OCI-LY1 (cell line): ENCODE measurements at regions not wholly inside any gene's neighbourhood (a gene's known extent, or its start where the extent isn't known, plus 50 kb on each side); places are given as distances from the start of the nearest gene placed in this dataset.

Experiments used
- H2AFZ ChIP-seq: fragments of 200-600 bp; sonication (generic), shearing (Covaris generic); 2 replicates; pipeline ENCODE4 v1.6.0; 2014; ENCODE audit warnings: antibody characterized with exemption, mild to moderate bottlenecking, low read length
- H3F3A ChIP-seq: fragments of 200-600 bp; sonication (generic), shearing (Covaris generic); 2 replicates; pipeline ENCODE4 v1.6.0; 2014; ENCODE audit warnings: mild to moderate bottlenecking, antibody characterized with exemption, low read length, moderate library complexity; ENCODE audit not compliant: insufficient read depth
- H3K27ac ChIP-seq: fragments of 200-600 bp; sonication (generic); 2 replicates; pipeline ENCODE4 v1.5.1; 2014; ENCODE audit warnings: low read length, mixed run types, mild to moderate bottlenecking, low read depth; ENCODE audit not compliant: poor library complexity, severe bottlenecking
- H3K27me3 ChIP-seq: fragments of 200-600 bp; sonication (generic); 2 replicates; pipeline ENCODE4 v1.6.0; 2014; ENCODE audit warnings: antibody characterized with exemption, mild to moderate bottlenecking, low read length, moderate library complexity; ENCODE audit not compliant: insufficient read depth
- H3K36me3 ChIP-seq: fragments of 200-600 bp; sonication (generic); 2 replicates; pipeline ENCODE4 v1.6.1; 2014; ENCODE audit warnings: mild to moderate bottlenecking, antibody characterized with exemption, low read length, moderate library complexity, mixed read lengths; ENCODE audit not compliant: insufficient read depth
- H3K4me1 ChIP-seq: fragments of 200-600 bp; sonication (generic); 2 replicates; pipeline ENCODE4 v1.5.1; 2014; ENCODE audit warnings: mild to moderate bottlenecking, low read length, moderate library complexity; ENCODE audit not compliant: insufficient read depth, severe bottlenecking
- H3K4me2 ChIP-seq: fragments of 200-600 bp; sonication (generic), shearing (Covaris generic); 2 replicates; pipeline ENCODE4 v1.6.1; 2014; ENCODE audit warnings: low read length
- H3K4me3 ChIP-seq: fragments of 200-600 bp; sonication (generic); 2 replicates; pipeline ENCODE4 v1.5.1; 2014; ENCODE audit warnings: low read length, low read depth, mild to moderate bottlenecking, mixed read lengths; ENCODE audit not compliant: poor library complexity, severe bottlenecking
- H3K79me2 ChIP-seq: fragments of 200-600 bp; shearing (Covaris generic); 2 replicates; pipeline ENCODE4 v1.6.1; 2016; ENCODE audit warnings: mixed run types, low read length, mixed read lengths; ENCODE audit not compliant: insufficient read depth
- H3K9ac ChIP-seq: fragments of 200-600 bp; sonication (generic), shearing (Covaris generic); 2 replicates; pipeline ENCODE4 v1.6.1; 2014; ENCODE audit warnings: mild to moderate bottlenecking, low read length, mixed read lengths
- H3K9me2 ChIP-seq: fragments of 200-600 bp; sonication (generic), shearing (Covaris generic); 2 replicates; pipeline ENCODE4 v1.6.1; 2014; ENCODE audit warnings: low read depth, mild to moderate bottlenecking, low read length, mixed read lengths
- H3K9me3 ChIP-seq: fragments of 200-600 bp; shearing (Covaris generic); 2 replicates; pipeline ENCODE4 v1.6.1; 2014; ENCODE audit warnings: low read length, mixed read lengths
- H4K20me1 ChIP-seq: fragments of 200-600 bp; sonication (generic), shearing (Covaris generic); 2 replicates; pipeline ENCODE4 v1.6.0; 2016; ENCODE audit warnings: mild to moderate bottlenecking, low read length; ENCODE audit not compliant: insufficient read depth
- CTCF ChIP-seq: fragments of 200-600 bp; sonication (generic), shearing (Covaris generic); IDR thresholded peaks from 2 replicates; pipeline ENCODE4 v1.5.1; 2017; ENCODE audit warnings: mild to moderate bottlenecking, antibody characterized with exemption, low read length, moderate library complexity, mixed read lengths
- EZH2 ChIP-seq: fragments of 200-600 bp; sonication (generic), shearing (Covaris generic); IDR thresholded peaks from 2 replicates; pipeline ENCODE4 v1.8.0; 2017; ENCODE audit warnings: borderline replicate concordance, mixed run types, mild to moderate bottlenecking, antibody characterized with exemption, low read length, moderate library complexity, mixed read lengths

DNA sequence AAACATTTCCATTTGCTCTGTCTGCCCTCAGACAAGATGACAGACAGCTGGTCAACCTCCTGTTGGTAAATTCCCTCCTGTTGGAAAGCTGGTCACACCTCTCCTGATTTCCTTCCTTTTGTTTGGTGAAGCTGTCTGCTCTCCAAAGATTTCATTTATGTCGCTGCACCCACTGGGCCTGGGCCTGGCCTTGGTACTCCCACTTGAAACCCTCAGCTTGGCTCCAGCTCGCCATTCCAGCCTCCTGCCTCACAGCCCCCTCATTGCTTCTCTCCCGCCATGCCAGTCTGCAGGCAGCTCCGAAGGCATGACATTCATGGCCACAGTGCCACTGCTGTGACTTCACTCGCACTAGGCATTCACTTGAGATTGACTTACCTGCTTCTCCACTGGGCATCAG lies 451.8 kb downstream of the VRK1 start:
- no peak overlapping the region for H2AFZ ChIP-seq
- H3K9ac ChIP-seq = no peak overlapping the region
- H3K4me3 ChIP-seq = no peak overlapping the region
- no peaks in the 10 kb centered on the region for H4K20me1 ChIP-seq
- no peaks in the 10 kb centered on the region for H3K36me3 ChIP-seq
- H3K9me2 ChIP-seq = no peaks in the 10 kb centered on the region
- no peaks in the 10 kb centered on the region; the same call in 1 of the 2 replicates for H3K27me3 ChIP-seq
- no peak overlapping the region for H3K27ac ChIP-seq
- TF ChIP-seq CTCF (no peak), EZH2 (no peak)
- no peaks in the 10 kb centered on the region for H3F3A ChIP-seq
- no peaks in the 10 kb centered on the region for H3K9me3 ChIP-seq
- no peaks in the 10 kb centered on the region for H3K4me1 ChIP-seq
- H3K79me2 ChIP-seq = no peaks in the 10 kb centered on the region
- H3K4me2 ChIP-seq = no peak overlapping the region

- Histone ChIP-seq H3K9ac (no peak overlapping the region), H4K20me1 (no peaks in the 10 kb centered on the region), H3K27ac (no peak overlapping the region), H3K9me3 (no peaks in the 10 kb centered on the region), H3K4me2 (no peak overlapping the region), H2AFZ (no peak overlapping the region), H3K79me2 (no peaks in the 10 kb centered on the region), H3K27me3 (no peaks in the 10 kb centered on the region; the same call in 1 of the 2 replicates), H3K9me2 (no peaks in the 10 kb centered on the region), H3K36me3 (no peaks in the 10 kb centered on the region), H3K4me1 (no peaks in the 10 kb centered on the region), H3F3A (no peaks in the 10 kb centered on the region), H3K4me3 (no peak overlapping the region)
- TF ChIP-seq CTCF (no peak), EZH2 (no peak)
Measured at GRCh38 chr14:97250931-97251330, 453.7 kb downstream of the VRK1 start.

GRCh38 chr14:97251491-97252155 lies 454.4 kb downstream of the VRK1 start:
- Histone ChIP-seq H3K4me1 (no peaks in the 10 kb centered on the region), H3K9ac (no peak overlapping the region), H3K36me3 (no peaks in the 10 kb centered on the region), H3K9me2 (no peaks in the 10 kb centered on the region), H4K20me1 (no peaks in the 10 kb centered on the region), H3K27ac (no peak overlapping the region), H3F3A (no peaks in the 10 kb centered on the region), H3K9me3 (no peaks in the 10 kb centered on the region), H3K4me3 (no peak overlapping the region), H3K27me3 (no peaks in the 10 kb centered on the region; the same call in 1 of the 2 replicates), H2AFZ (no peak overlapping the region), H3K4me2 (no peak overlapping the region), H3K79me2 (no peaks in the 10 kb centered on the region)
- TF ChIP-seq EZH2 = no peak
- TF ChIP-seq CTCF = no peak
